HCT116 (cell line): ENCODE measurements at regions not wholly inside any gene's neighbourhood (a gene's known extent, or its start where the extent isn't known, plus 50 kb on each side); places are given as distances from the start of the nearest gene placed in this dataset.

Source experiments
- ATAC-seq: fragments of 200-7000 bp; cut with Tn5 transposase; 2 replicates; pipeline ENCODE4 v1.9.1; 2020; ENCODE audit warnings: mild to moderate bottlenecking, moderate library complexity
- BruUV-seq: library from RNA; stranded (reverse); fragments of 400-500 nt; replicated peaks from 2 replicates; lab custom pipeline; 2021; lab: Mats Ljungman, UMichigan
- CTCF ChIA-PET: fragments of 300-600 bp; sonication (Branson Sonifier 250); formaldehyde crosslinking; loops from one replicate; lab custom pipeline; 2021; ENCODE audit warnings: antibody characterized with exemption; lab: Charles Lee
- POLR2A ChIA-PET: fragments of 300-600, 350-600 bp; sonication (Branson Sonifier 250); formaldehyde crosslinking; loops from one replicate; lab custom pipeline; 2021; ENCODE audit warnings: antibody characterized with exemption; lab: Charles Lee
- RAD21 ChIA-PET, 2 experiments: fragments of 300-600 bp; sonication (Branson Sonifier 250); formaldehyde crosslinking; loops; one replicate each; lab custom pipeline; 2023; ENCODE audit warnings: low total read pairs in 2 of 2; ENCODE audit not compliant: uncharacterized antibody in 2 of 2, unreplicated experiment in 2 of 2, low non-redundant PET in 1 of 2; lab: Charles Lee
- DNase-seq: peaks from one replicate; pipeline ENCODE4 v3.0.0-alpha.2; 2010; ENCODE audit warnings: low read depth, low spot score
- H2AFZ ChIP-seq: fragments of 200-600 bp; shearing (Covaris generic), sonication (generic); 2 replicates; pipeline ENCODE4 v1.6.1; 2017; ENCODE audit warnings: low read depth, mixed run types, mixed read lengths, antibody characterized with exemption, low read length; ENCODE audit not compliant: poor library complexity, severe bottlenecking
- H3K27ac ChIP-seq: 2 replicates; pipeline ENCODE4 v1.5.1; 2012; ENCODE audit warnings: low read depth, low read length
- H3K27me3 ChIP-seq: fragments of 200-600 bp; sonication (generic); 2 replicates; pipeline ENCODE4 v1.6.1; 2016; ENCODE audit warnings: mixed run types, low read length, mixed read lengths; ENCODE audit not compliant: insufficient read depth
- H3K36me3 ChIP-seq, 2 experiments: fragments of 200-500 bp in 1 of 2; fragments of 200-600 bp in 1 of 2; sonication (Bioruptor generic) in 1 of 2; sonication (generic) in 1 of 2; 2 replicates each; pipeline versions ENCODE4 v1.5.1 to v1.6.1; 2014 to 2016; ENCODE audit warnings: low read length in 2 of 2, inconsistent platforms in 1 of 2, mixed read lengths in 1 of 2, mixed run types in 1 of 2; ENCODE audit not compliant: insufficient read depth in 2 of 2, control insufficient read depth in 1 of 2
- H3K4me1 ChIP-seq, 2 experiments: fragments of 200-600 bp in 1 of 2; sonication (generic) in 1 of 2; 2 replicates each; pipeline versions ENCODE4 v1.5.1 to v1.6.1; 2012 to 2017; ENCODE audit warnings: low read length in 2 of 2, inconsistent platforms in 1 of 2, mild to moderate bottlenecking in 1 of 2, mixed read lengths in 1 of 2, mixed run types in 1 of 2, moderate library complexity in 1 of 2; ENCODE audit not compliant: insufficient read depth in 2 of 2, control insufficient read depth in 1 of 2
- H3K4me2 ChIP-seq: fragments of 200-600 bp; sonication (generic); 2 replicates; pipeline ENCODE4 v1.6.1; 2017; ENCODE audit warnings: mixed run types, low read length, mixed read lengths
- H3K4me3 ChIP-seq, 2 experiments: fragments of 200-600 bp in 1 of 2; sonication (generic) in 1 of 2; replicated peaks in 1 of 2; 2 replicates each; pipeline ENCODE4 v1.5.1; 2011 to 2016; ENCODE audit warnings: low read length in 2 of 2, control low read depth in 1 of 2, low read depth in 1 of 2, mild to moderate bottlenecking in 1 of 2, mixed read lengths in 1 of 2, mixed run types in 1 of 2
- H3K79me2 ChIP-seq: fragments of 200-600 bp; sonication (generic); 2 replicates; pipeline ENCODE4 v1.6.1; 2017; ENCODE audit warnings: mild to moderate bottlenecking, mixed run types, low read length, moderate library complexity, mixed read lengths; ENCODE audit not compliant: insufficient read depth
- H3K9ac ChIP-seq: fragments of 200-600 bp; sonication (generic); 2 replicates; pipeline ENCODE4 v1.6.1; 2016; ENCODE audit warnings: low read length, mixed read lengths
- H3K9me2 ChIP-seq: fragments of 200-600 bp; sonication (generic), shearing (Covaris generic); 2 replicates; pipeline ENCODE4 v1.6.1; 2017; ENCODE audit warnings: mixed run types, mild to moderate bottlenecking, moderate library complexity; ENCODE audit not compliant: insufficient read depth
- H3K9me3 ChIP-seq, 2 experiments: fragments of 200-500 bp in 1 of 2; fragments of 200-600 bp in 1 of 2; sonication (Bioruptor generic) in 1 of 2; sonication (generic) in 1 of 2; 2 replicates each; pipeline ENCODE4 v1.6.1; 2014 to 2017; ENCODE audit warnings: low read length in 2 of 2, mixed read lengths in 2 of 2, inconsistent platforms in 1 of 2, low read depth in 1 of 2, mild to moderate bottlenecking in 1 of 2, mixed run types in 1 of 2, moderate library complexity in 1 of 2; ENCODE audit not compliant: control insufficient read depth in 1 of 2, insufficient read depth in 1 of 2
- H4K20me1 ChIP-seq: fragments of 200-600 bp; sonication (generic), shearing (Covaris generic); 2 replicates; pipeline ENCODE4 v1.6.1; 2017; ENCODE audit warnings: mixed run types, mild to moderate bottlenecking, moderate library complexity; ENCODE audit not compliant: insufficient read depth
- EGR1 ChIP-seq: IDR thresholded peaks from 2 replicates; pipeline ENCODE4 v1.6.1; 2012; ENCODE audit warnings: low read depth
- ELF1 ChIP-seq: IDR thresholded peaks from 2 replicates; pipeline ENCODE4 v1.6.1; 2012; ENCODE audit warnings: low read depth, borderline replicate concordance
- EZH2 ChIP-seq: fragments of 200-600 bp; sonication (generic); IDR thresholded peaks from 2 replicates; pipeline ENCODE4 v1.6.1; 2017; ENCODE audit warnings: antibody characterized with exemption, mixed run types
- EZH2phosphoT487 ChIP-seq: fragments of 200-600 bp; IDR thresholded peaks from 2 replicates; pipeline ENCODE4 v1.6.1; 2018; ENCODE audit warnings: antibody characterized with exemption, borderline replicate concordance
- FOSL1 ChIP-seq: IDR thresholded peaks from 2 replicates; pipeline ENCODE4 v1.6.1; 2012; ENCODE audit warnings: low read depth
- POLR2AphosphoS5 ChIP-seq: IDR thresholded peaks from 2 replicates; pipeline ENCODE4 v1.6.1; 2011; ENCODE audit warnings: mild to moderate bottlenecking, low read depth, low read length, moderate library complexity
- RAD21 ChIP-seq: IDR thresholded peaks from 2 replicates; pipeline ENCODE4 v1.6.1; 2012; ENCODE audit warnings: low read depth, mild to moderate bottlenecking
- SP1 ChIP-seq: IDR thresholded peaks from 2 replicates; pipeline ENCODE4 v1.6.1; 2012; ENCODE audit warnings: low read depth
- YY1 ChIP-seq: IDR thresholded peaks from 2 replicates; pipeline ENCODE4 v1.6.1; 2011; ENCODE audit warnings: low read length, low read depth, moderate library complexity, mild to moderate bottlenecking; ENCODE audit not compliant: insufficient replicate concordance; ENCODE audit errors: extremely low read depth
- ZFX ChIP-seq: fragments of 450-650 bp; IDR thresholded peaks from 2 replicates; pipeline ENCODE4 v1.6.1; 2017
- ZNF274 ChIP-seq: fragments of 200-500 bp; sonication (Bioruptor generic); IDR thresholded peaks from 2 replicates; pipeline ENCODE4 v1.6.1; 2014; ENCODE audit warnings: mild to moderate bottlenecking, low read depth, low read length, inconsistent platforms
- intact Hi-C: fragments of 100-400 bp; cut with micrococcal nuclease; formaldehyde crosslinking; loops from 2 replicates; pipeline ENCODE4 v1.10.0; 2022
- TF ChIP-seq, protein P1 (sequence below): IDR thresholded peaks from 2 replicates; pipeline ENCODE4 v1.6.1; 2012; ENCODE audit warnings: low read depth
- TF ChIP-seq, protein P2 (sequence below): IDR thresholded peaks from 2 replicates; pipeline ENCODE4 v1.6.1; 2012
- TF ChIP-seq, protein P3 (sequence below), 3 experiments: fragments of 200-600 bp in 1 of 3; sonication (generic) in 1 of 3; IDR thresholded peaks in 2 of 3; conservative IDR thresholded peaks in 1 of 3; 2 replicates each; pipeline ENCODE4 v1.5.1; 2012 to 2017; ENCODE audit warnings: low read depth in 2 of 3, low read length in 2 of 3, antibody characterized with exemption in 1 of 3, borderline replicate concordance in 1 of 3, control low read depth in 1 of 3, mild to moderate bottlenecking in 1 of 3, mixed read lengths in 1 of 3, mixed run types in 1 of 3, moderate library complexity in 1 of 3; ENCODE audit not compliant: insufficient read depth in 1 of 3
- TF ChIP-seq, protein P4 (sequence below): IDR thresholded peaks from 2 replicates; pipeline ENCODE4 v1.6.1; 2012

DNA sequence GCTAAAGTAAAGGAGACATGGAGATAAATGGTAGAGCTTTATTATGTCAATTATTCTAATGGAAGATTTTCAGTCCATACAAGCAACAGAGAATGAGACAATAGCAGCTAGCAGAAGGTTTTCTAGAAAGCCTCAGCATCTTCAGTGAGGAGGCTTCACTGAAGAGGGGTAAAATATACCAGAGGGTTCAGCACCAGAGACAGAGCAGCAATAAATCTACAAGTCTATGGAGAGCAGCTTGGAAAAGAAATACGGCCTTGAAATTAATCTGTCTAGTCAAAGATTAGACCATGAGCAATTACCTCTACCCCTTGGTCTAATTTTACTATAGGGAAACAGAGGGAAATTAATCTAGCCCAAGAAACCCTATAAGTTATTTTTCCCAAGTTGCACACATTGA is 185.7 kb upstream of the CRIM1 start:
- ATAC-seq (no peak), DNase-seq (no peak)
- H3K79me2 ChIP-seq = no peaks in the 10 kb centered on the region
- H3K27ac ChIP-seq = no peak overlapping the region
- intact Hi-C loops = no loop called here
- no peaks in the 10 kb centered on the region for H3K4me1 ChIP-seq
- no peaks in the 10 kb centered on the region for H3K36me3 ChIP-seq
- H3K4me3 ChIP-seq = no peak overlapping the region
- CTCF ChIA-PET = no interaction called here
- POLR2A ChIA-PET = no interaction called here
- BruUV-seq = no TSS peak
- no peak overlapping the region for H3K4me2 ChIP-seq
- RAD21 ChIA-PET = no interaction called here
- H4K20me1 ChIP-seq = no peaks in the 10 kb centered on the region
- no peaks in the 10 kb centered on the region for H3K9me3 ChIP-seq
- H3K27me3 ChIP-seq = 0 out of 2 replicates have a peak, but pooled peaks cover 6% of the 10 kb centered on the region
- no peak for TF ChIP-seq ZFX
- TF ChIP-seq EZH2 = no peak
- TF ChIP-seq RAD21 = no peak
- TF ChIP-seq, protein P1, sequence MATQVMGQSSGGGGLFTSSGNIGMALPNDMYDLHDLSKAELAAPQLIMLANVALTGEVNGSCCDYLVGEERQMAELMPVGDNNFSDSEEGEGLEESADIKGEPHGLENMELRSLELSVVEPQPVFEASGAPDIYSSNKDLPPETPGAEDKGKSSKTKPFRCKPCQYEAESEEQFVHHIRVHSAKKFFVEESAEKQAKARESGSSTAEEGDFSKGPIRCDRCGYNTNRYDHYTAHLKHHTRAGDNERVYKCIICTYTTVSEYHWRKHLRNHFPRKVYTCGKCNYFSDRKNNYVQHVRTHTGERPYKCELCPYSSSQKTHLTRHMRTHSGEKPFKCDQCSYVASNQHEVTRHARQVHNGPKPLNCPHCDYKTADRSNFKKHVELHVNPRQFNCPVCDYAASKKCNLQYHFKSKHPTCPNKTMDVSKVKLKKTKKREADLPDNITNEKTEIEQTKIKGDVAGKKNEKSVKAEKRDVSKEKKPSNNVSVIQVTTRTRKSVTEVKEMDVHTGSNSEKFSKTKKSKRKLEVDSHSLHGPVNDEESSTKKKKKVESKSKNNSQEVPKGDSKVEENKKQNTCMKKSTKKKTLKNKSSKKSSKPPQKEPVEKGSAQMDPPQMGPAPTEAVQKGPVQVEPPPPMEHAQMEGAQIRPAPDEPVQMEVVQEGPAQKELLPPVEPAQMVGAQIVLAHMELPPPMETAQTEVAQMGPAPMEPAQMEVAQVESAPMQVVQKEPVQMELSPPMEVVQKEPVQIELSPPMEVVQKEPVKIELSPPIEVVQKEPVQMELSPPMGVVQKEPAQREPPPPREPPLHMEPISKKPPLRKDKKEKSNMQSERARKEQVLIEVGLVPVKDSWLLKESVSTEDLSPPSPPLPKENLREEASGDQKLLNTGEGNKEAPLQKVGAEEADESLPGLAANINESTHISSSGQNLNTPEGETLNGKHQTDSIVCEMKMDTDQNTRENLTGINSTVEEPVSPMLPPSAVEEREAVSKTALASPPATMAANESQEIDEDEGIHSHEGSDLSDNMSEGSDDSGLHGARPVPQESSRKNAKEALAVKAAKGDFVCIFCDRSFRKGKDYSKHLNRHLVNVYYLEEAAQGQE = no peak
- TF ChIP-seq, protein P2, sequence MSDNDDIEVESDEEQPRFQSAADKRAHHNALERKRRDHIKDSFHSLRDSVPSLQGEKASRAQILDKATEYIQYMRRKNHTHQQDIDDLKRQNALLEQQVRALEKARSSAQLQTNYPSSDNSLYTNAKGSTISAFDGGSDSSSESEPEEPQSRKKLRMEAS = no peak
- TF ChIP-seq FOSL1 = no peak
- no peak for TF ChIP-seq EZH2phosphoT487
- TF ChIP-seq, protein P3, sequence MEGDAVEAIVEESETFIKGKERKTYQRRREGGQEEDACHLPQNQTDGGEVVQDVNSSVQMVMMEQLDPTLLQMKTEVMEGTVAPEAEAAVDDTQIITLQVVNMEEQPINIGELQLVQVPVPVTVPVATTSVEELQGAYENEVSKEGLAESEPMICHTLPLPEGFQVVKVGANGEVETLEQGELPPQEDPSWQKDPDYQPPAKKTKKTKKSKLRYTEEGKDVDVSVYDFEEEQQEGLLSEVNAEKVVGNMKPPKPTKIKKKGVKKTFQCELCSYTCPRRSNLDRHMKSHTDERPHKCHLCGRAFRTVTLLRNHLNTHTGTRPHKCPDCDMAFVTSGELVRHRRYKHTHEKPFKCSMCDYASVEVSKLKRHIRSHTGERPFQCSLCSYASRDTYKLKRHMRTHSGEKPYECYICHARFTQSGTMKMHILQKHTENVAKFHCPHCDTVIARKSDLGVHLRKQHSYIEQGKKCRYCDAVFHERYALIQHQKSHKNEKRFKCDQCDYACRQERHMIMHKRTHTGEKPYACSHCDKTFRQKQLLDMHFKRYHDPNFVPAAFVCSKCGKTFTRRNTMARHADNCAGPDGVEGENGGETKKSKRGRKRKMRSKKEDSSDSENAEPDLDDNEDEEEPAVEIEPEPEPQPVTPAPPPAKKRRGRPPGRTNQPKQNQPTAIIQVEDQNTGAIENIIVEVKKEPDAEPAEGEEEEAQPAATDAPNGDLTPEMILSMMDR (IDR thresholded peaks at IDR 0.05 in 2 of 3, conservative IDR thresholded peaks at IDR 0.05 in 1 of 3; ENCODE audit: borderline replicate concordance in 1 of 3, insufficient read depth in 1 of 3, low read depth in 2 of 3, low read length in 2 of 3) = no peak
- no peak for TF ChIP-seq YY1
- TF ChIP-seq POLR2AphosphoS5 = no peak
- TF ChIP-seq SP1 = no peak
- TF ChIP-seq ZNF274 = no peak
- TF ChIP-seq EGR1 = no peak
- TF ChIP-seq, protein P4, sequence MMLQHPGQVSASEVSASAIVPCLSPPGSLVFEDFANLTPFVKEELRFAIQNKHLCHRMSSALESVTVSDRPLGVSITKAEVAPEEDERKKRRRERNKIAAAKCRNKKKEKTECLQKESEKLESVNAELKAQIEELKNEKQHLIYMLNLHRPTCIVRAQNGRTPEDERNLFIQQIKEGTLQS = no peak
- no peak for TF ChIP-seq ELF1
- H2AFZ ChIP-seq = no peak overlapping the region
- H3K9me2 ChIP-seq = no peaks in the 10 kb centered on the region
- H3K9ac ChIP-seq = no peak overlapping the region
